Vagina (tissue), 2 donors: ENCODE measurements at regions not wholly inside any gene's neighbourhood (a gene's known extent, or its start where the extent isn't known, plus 50 kb on each side); places are given as distances from the start of the nearest gene placed in this dataset.
"Not testable (repeated sequence)": the region's sequence is repeated elsewhere in the genome, so short reads cannot be mapped to it uniquely, and the experiment has no call there.

ENCODE experiments used
- DNase-seq, 2 donors: peaks; one replicate each; pipeline ENCODE4 v3.0.0-alpha.2; 2017; ENCODE audit errors: extremely low spot score in 2 of 2
- H3K27ac ChIP-seq: fragments of 200-600 bp; sonication (generic); one replicate; pipeline ENCODE4 v1.5.1; 2019
- H3K27me3 ChIP-seq: fragments of 200-600 bp; sonication (generic); one replicate; pipeline ENCODE4 v1.5.1; 2019
- H3K36me3 ChIP-seq, 2 donors: fragments of 200-600 bp; sonication (generic); one replicate each; pipeline ENCODE4 v1.5.1; 2017 to 2019
- H3K4me1 ChIP-seq: fragments of 200-600 bp; sonication (generic); one replicate; pipeline ENCODE4 v1.5.1; 2019
- H3K4me3 ChIP-seq, 2 donors: fragments of 200-600 bp; sonication (generic); 1 replicate in 1 of 2; 2 replicates in 1 of 2; pipeline ENCODE4 v1.5.1; 2016 to 2019
- H3K9me3 ChIP-seq: fragments of 200-600 bp; sonication (generic); one replicate; pipeline ENCODE4 v1.5.1; 2019
- CTCF ChIP-seq, 3 experiments: fragments of 450-650 bp in 2 of 3; fragments of 200-600 bp in 1 of 3; sonication (generic) in 1 of 3; IDR thresholded peaks; one replicate each; pipeline ENCODE4 v1.5.1; 2017 to 2019; ENCODE audit warnings: antibody characterized with exemption in 3 of 3, mild to moderate bottlenecking in 2 of 3, moderate library complexity in 2 of 3
- POLR2A ChIP-seq, 2 donors: fragments of 450-650 bp; IDR thresholded peaks; one replicate each; pipeline ENCODE4 v1.6.1; 2017; ENCODE audit warnings: antibody characterized with exemption in 2 of 2, mild to moderate bottlenecking in 2 of 2, moderate library complexity in 2 of 2
- POLR2AphosphoS5 ChIP-seq, 2 donors: sonication (generic); formaldehyde crosslinking; IDR thresholded peaks; one replicate each; pipeline ENCODE4 v1.9.0; 2017; ENCODE audit warnings: antibody characterized with exemption in 2 of 2, mild to moderate bottlenecking in 2 of 2, low read depth in 1 of 2; ENCODE audit not compliant: insufficient read depth in 1 of 2
- intact Hi-C: fragments of 100-400 bp; cut with DNase I; formaldehyde crosslinking; loops from one replicate; pipeline ENCODE4 v1.15.1; 2023

- H3K4me1 ChIP-seq = no peaks in the 10 kb centered on the region
- H3K27ac ChIP-seq = no peak overlapping the region
- intact Hi-C loops = no loop called here
- H3K36me3 ChIP-seq = no peaks in the 10 kb centered on the region
- no peak overlapping the region for H3K4me3 ChIP-seq
- no peak for DNase-seq
- TF ChIP-seq POLR2AphosphoS5 (IDR thresholded peaks at IDR 0.05; ENCODE audit: insufficient read depth in 1 of 2, low read depth in 1 of 2) (no peak), POLR2A (IDR thresholded peaks at IDR 0.05) (no peak), CTCF (IDR thresholded peaks at IDR 0.05) (no peak)
- no peaks in the 10 kb centered on the region for H3K27me3 ChIP-seq
- no peaks in the 10 kb centered on the region for H3K9me3 ChIP-seq
These were observed 841.8 kb upstream of the TENM4 start for GRCh38 chr11:80282643-80283042.

GRCh38 chr11:80281194-80281593, 840.4 kb upstream of the TENM4 start:
- H3K36me3 ChIP-seq = no peaks in the 10 kb centered on the region
- no peaks in the 10 kb centered on the region for H3K27me3 ChIP-seq
- no peak overlapping the region for H3K27ac ChIP-seq
- H3K9me3 ChIP-seq = no peaks in the 10 kb centered on the region
- intact Hi-C loops = no loop called here
- no peak for TF ChIP-seq POLR2A (IDR thresholded peaks at IDR 0.05)
- peak in 1 of 2 donors; percentile 40 for TF ChIP-seq POLR2AphosphoS5 (IDR thresholded peaks at IDR 0.05; ENCODE audit: insufficient read depth in 1 of 2, low read depth in 1 of 2)
- TF ChIP-seq CTCF (IDR thresholded peaks at IDR 0.05) = no peak
- no peak overlapping the region for H3K4me3 ChIP-seq
- DNase-seq = no peak
- H3K4me1 ChIP-seq = no peaks in the 10 kb centered on the region

- Histone ChIP-seq H3K4me1 (no peaks in the 10 kb centered on the region), H3K27ac (no peak overlapping the region), H3K9me3 (no peaks in the 10 kb centered on the region), H3K4me3 (no peak overlapping the region), H3K36me3 (no peaks in the 10 kb centered on the region), H3K27me3 (no peaks in the 10 kb centered on the region)
- TF ChIP-seq POLR2AphosphoS5 (IDR thresholded peaks at IDR 0.05; ENCODE audit: insufficient read depth in 1 of 2, low read depth in 1 of 2) (no peak), CTCF (IDR thresholded peaks at IDR 0.05) (no peak)
- intact Hi-C loops = no loop called here
- no peak for DNase-seq
These were observed 839.9 kb upstream of the TENM4 start for GRCh38 chr11:80280737-80281136.

GRCh38 chr11:80261776-80262175, 820.9 kb upstream of the TENM4 start:
- Histone ChIP-seq H3K9me3 (no peaks in the 10 kb centered on the region), H3K27ac (no peak overlapping the region), H3K36me3 (no peaks in the 10 kb centered on the region), H3K27me3 (no peaks in the 10 kb centered on the region), H3K4me1 (no peaks in the 10 kb centered on the region), H3K4me3 (no peak overlapping the region)
- intact Hi-C loops = no loop called here
- no peak for DNase-seq
- no peak for TF ChIP-seq POLR2AphosphoS5 (IDR thresholded peaks at IDR 0.05; ENCODE audit: insufficient read depth in 1 of 2, low read depth in 1 of 2)
- TF ChIP-seq POLR2A (IDR thresholded peaks at IDR 0.05) = no peak
- TF ChIP-seq CTCF (IDR thresholded peaks at IDR 0.05) = no peak

GRCh38 chr11:80257319-80258015, 816.6 kb upstream of the TENM4 start:
- H3K4me3 ChIP-seq, H3K36me3 ChIP-seq, H3K4me1 ChIP-seq, intact Hi-C loops, H3K27me3 ChIP-seq, H3K27ac ChIP-seq, DNase-seq, H3K9me3 ChIP-seq: not testable (repeated sequence)
